Effector memory CD8-positive, alpha-beta T cell (primary cell): ENCODE measurements at regions not wholly inside any gene's neighbourhood (a gene's known extent, or its start where the extent isn't known, plus 50 kb on each side); places are given as distances from the start of the nearest gene placed in this dataset.

Experiments
- ATAC-seq: fragments of 150-1000 bp; cut with Tn5 transposase; replicated peaks from 2 replicates; pipeline ENCODE4 v1.10.0; 2021; ENCODE audit warnings: mild to moderate bottlenecking, moderate library complexity
- DNase-seq, 3 experiments: peaks; one replicate each; pipeline ENCODE4 v3.0.0; 2021
- H3K27ac Mint-ChIP-seq, 2 donors: one replicate each; pipeline ENCODE4 v1.8.0; 2022; ENCODE audit warnings: mild to moderate bottlenecking in 2 of 2, mixed read lengths in 2 of 2, moderate library complexity in 2 of 2
- H3K27me3 Mint-ChIP-seq, 2 donors: one replicate each; pipeline ENCODE4 v1.8.0; 2022; ENCODE audit warnings: mixed read lengths in 2 of 2
- H3K36me3 Mint-ChIP-seq: one replicate; pipeline ENCODE4 v1.8.0; 2022; ENCODE audit warnings: mild to moderate bottlenecking, moderate library complexity, mixed read lengths; ENCODE audit not compliant: insufficient read depth
- H3K4me1 Mint-ChIP-seq, 2 donors: one replicate each; pipeline ENCODE4 v1.8.0; 2022; ENCODE audit warnings: low read depth in 2 of 2, mixed read lengths in 2 of 2
- H3K4me3 Mint-ChIP-seq, 2 donors: one replicate each; pipeline ENCODE4 v1.8.0; 2022; ENCODE audit warnings: mild to moderate bottlenecking in 2 of 2, mixed read lengths in 2 of 2, moderate library complexity in 2 of 2
- H3K9me3 Mint-ChIP-seq, 2 donors: one replicate each; pipeline ENCODE4 v1.8.0; 2022; ENCODE audit warnings: mixed read lengths in 2 of 2

- no peak overlapping the region for H3K4me3 Mint-ChIP-seq
- no peaks in the 10 kb centered on the region for H3K36me3 Mint-ChIP-seq
- H3K27me3 Mint-ChIP-seq, result peaks cover 36 to 63% of the 10 kb centered on the region in 2 donors
- DNase-seq (no peak), ATAC-seq (no peak)
- no peaks in the 10 kb centered on the region for H3K4me1 Mint-ChIP-seq
- H3K9me3 Mint-ChIP-seq, result no peaks in the 10 kb centered on the region
- H3K27ac Mint-ChIP-seq, result no peak overlapping the region
Measured at GRCh38 chr18:45549290-45549689, 66.0 kb upstream of the SLC14A2 start.

GRCh38 chr18:45551142-45551815 lies 64.0 kb upstream of the SLC14A2 start:
- ATAC-seq (no peak), DNase-seq (no peak)
- peaks cover 36 to 63% of the 10 kb centered on the region in 2 donors for H3K27me3 Mint-ChIP-seq
- no peak overlapping the region for H3K4me3 Mint-ChIP-seq
- H3K9me3 Mint-ChIP-seq, result no peaks in the 10 kb centered on the region
- H3K27ac Mint-ChIP-seq, result no peak overlapping the region
- H3K36me3 Mint-ChIP-seq, result no peaks in the 10 kb centered on the region
- H3K4me1 Mint-ChIP-seq, result no peaks in the 10 kb centered on the region

- H3K36me3 Mint-ChIP-seq, result no peaks in the 10 kb centered on the region
- no peak for DNase-seq
- no peak overlapping the region for H3K4me3 Mint-ChIP-seq
- peaks cover 26 to 42% of the 10 kb centered on the region in 2 donors for H3K27me3 Mint-ChIP-seq
- no peaks in the 10 kb centered on the region for H3K9me3 Mint-ChIP-seq
- H3K27ac Mint-ChIP-seq, result no peak overlapping the region
- H3K4me1 Mint-ChIP-seq, result no peaks in the 10 kb centered on the region
- ATAC-seq, result no peak
Measured at GRCh38 chr18:45553723-45554388, 61.4 kb upstream of the SLC14A2 start.

- Mint-ChIP-seq H3K27me3 (peaks cover 26 to 36% of the 10 kb centered on the region in 2 donors), H3K4me1 (no peaks in the 10 kb centered on the region), H3K36me3 (no peaks in the 10 kb centered on the region), H3K4me3 (no peak overlapping the region), H3K9me3 (no peaks in the 10 kb centered on the region), H3K27ac (no peak overlapping the region)
- ATAC-seq, result no peak
- DNase-seq, result no peak
Measured at GRCh38 chr18:45554389-45554737, 60.9 kb upstream of the SLC14A2 start.

- ATAC-seq (no peak), DNase-seq (no peak)
- Mint-ChIP-seq H3K4me3 (no peak overlapping the region), H3K27ac (no peak overlapping the region), H3K4me1 (no peaks in the 10 kb centered on the region), H3K27me3 (peaks cover 25 to 32% of the 10 kb centered on the region in 2 donors), H3K9me3 (no peaks in the 10 kb centered on the region), H3K36me3 (no peaks in the 10 kb centered on the region)
Measured at GRCh38 chr18:45556222-45556621, 59.1 kb upstream of the SLC14A2 start.

- peaks cover 25 to 29% of the 10 kb centered on the region in 2 donors for H3K27me3 Mint-ChIP-seq
- H3K36me3 Mint-ChIP-seq, result no peaks in the 10 kb centered on the region
- no peak overlapping the region for H3K4me3 Mint-ChIP-seq
- no peak for DNase-seq
- no peaks in the 10 kb centered on the region for H3K9me3 Mint-ChIP-seq
- no peaks in the 10 kb centered on the region for H3K4me1 Mint-ChIP-seq
- ATAC-seq, result no peak
- H3K27ac Mint-ChIP-seq, result no peak overlapping the region
Measured at GRCh38 chr18:45557287-45557686, 58.0 kb upstream of the SLC14A2 start.

- no peaks in the 10 kb centered on the region for H3K9me3 Mint-ChIP-seq
- no peak overlapping the region for H3K27ac Mint-ChIP-seq
- ATAC-seq (no peak), DNase-seq (no peak)
- peaks cover 25 to 26% of the 10 kb centered on the region in 2 donors for H3K27me3 Mint-ChIP-seq
- H3K36me3 Mint-ChIP-seq, result no peaks in the 10 kb centered on the region
- no peaks in the 10 kb centered on the region for H3K4me1 Mint-ChIP-seq
- no peak overlapping the region for H3K4me3 Mint-ChIP-seq
Measured at GRCh38 chr18:45557779-45558178, 57.5 kb upstream of the SLC14A2 start.

- H3K36me3 Mint-ChIP-seq, result no peaks in the 10 kb centered on the region
Measured at GRCh38 chr18:45559258-45559657, 56.0 kb upstream of the SLC14A2 start.

GRCh38 chr18:45560870-45561269 lies 54.4 kb upstream of the SLC14A2 start:
- DNase-seq, result no peak
- ATAC-seq, result no peak
- Mint-ChIP-seq H3K4me1 (no peaks in the 10 kb centered on the region), H3K27me3 (peaks cover 25 to 35% of the 10 kb centered on the region in 2 donors), H3K27ac (no peak overlapping the region), H3K36me3 (no peaks in the 10 kb centered on the region), H3K9me3 (no peaks in the 10 kb centered on the region), H3K4me3 (no peak overlapping the region)

More at GRCh38 chr18:45559258-45559657, 56.0 kb upstream of the SLC14A2 start:
- Mint-ChIP-seq H3K4me3 (no peak overlapping the region), H3K27me3 (peaks cover 20 to 25% of the 10 kb centered on the region in 2 donors), H3K27ac (no peak overlapping the region), H3K9me3 (no peaks in the 10 kb centered on the region), H3K4me1 (no peaks in the 10 kb centered on the region)
- ATAC-seq, result no peak
- DNase-seq, result no peak

GRCh38 chr18:45562567-45563479 lies 52.5 kb upstream of the SLC14A2 start:
- no peaks in the 10 kb centered on the region for H3K36me3 Mint-ChIP-seq
- no peaks in the 10 kb centered on the region for H3K4me1 Mint-ChIP-seq
- DNase-seq, result no peak
- H3K27ac Mint-ChIP-seq, result no peak overlapping the region
- H3K9me3 Mint-ChIP-seq, result no peaks in the 10 kb centered on the region
- no peak for ATAC-seq
- peaks cover 30 to 44% of the 10 kb centered on the region in 2 donors for H3K27me3 Mint-ChIP-seq
- H3K4me3 Mint-ChIP-seq, result no peak overlapping the region

GRCh38 chr18:45565280-45565970 lies 49.9 kb upstream of the SLC14A2 start:
- no peak for ATAC-seq
- no peak overlapping the region for H3K27ac Mint-ChIP-seq
- H3K36me3 Mint-ChIP-seq, result no peaks in the 10 kb centered on the region
- no peak for DNase-seq
- no peaks in the 10 kb centered on the region for H3K4me1 Mint-ChIP-seq
- no peaks in the 10 kb centered on the region for H3K9me3 Mint-ChIP-seq
- H3K4me3 Mint-ChIP-seq, result no peak overlapping the region
- H3K27me3 Mint-ChIP-seq, result peaks cover 33 to 46% of the 10 kb centered on the region in 2 donors
